CD4-positive, alpha-beta memory T cell (primary cell): ENCODE measurements at regions not wholly inside any gene's neighbourhood (a gene's known extent, or its start where the extent isn't known, plus 50 kb on each side); places are given as distances from the start of the nearest gene placed in this dataset.
"Not testable (repeated sequence)": the region's sequence is repeated elsewhere in the genome, so short reads cannot be mapped to it uniquely, and the experiment has no call there.

Experiments
- CTCF ChIA-PET: fragments of 350-600 bp; sonication (Branson Sonifier 250); formaldehyde crosslinking; loops from one replicate; lab custom pipeline; 2021; ENCODE audit warnings: inconsistent platforms; ENCODE audit not compliant: partially characterized antibody; lab: Charles Lee
- POLR2A ChIA-PET: fragments of 350-600 bp; sonication (Branson Sonifier 250); formaldehyde crosslinking; loops from one replicate; lab custom pipeline; 2021; ENCODE audit not compliant: partially characterized antibody; lab: Charles Lee
- DNase-seq, 5 donors: peaks; one replicate each; pipeline versions ENCODE4 v3.0.0 to v3.0.0-alpha.2; 2020 to 2022; ENCODE audit warnings: mixed read lengths in 1 of 5
- H3K27ac ChIP-seq: one replicate; pipeline ENCODE4 v1.7.0; 2013; ENCODE audit warnings: low read depth, low read length
- H3K27me3 ChIP-seq: 2 replicates; pipeline ENCODE4 v1.7.0; 2013; ENCODE audit warnings: mild to moderate bottlenecking, low read length, moderate library complexity; ENCODE audit not compliant: insufficient read depth
- H3K36me3 ChIP-seq: 2 replicates; pipeline ENCODE4 v1.7.0; 2013; ENCODE audit warnings: mild to moderate bottlenecking, low read length, moderate library complexity; ENCODE audit not compliant: insufficient read depth
- H3K4me1 ChIP-seq: 2 replicates; pipeline ENCODE4 v1.7.0; 2013; ENCODE audit warnings: mild to moderate bottlenecking, low read length, moderate library complexity; ENCODE audit not compliant: insufficient read depth
- H3K4me3 ChIP-seq, 2 donors: one replicate each; pipeline ENCODE4 v1.7.0; 2013; ENCODE audit warnings: low read length in 2 of 2, mild to moderate bottlenecking in 1 of 2
- H3K9me3 ChIP-seq, 2 donors: one replicate each; pipeline ENCODE4 v1.7.0; 2013; ENCODE audit warnings: low read length in 2 of 2, control low read depth in 1 of 2; ENCODE audit not compliant: control insufficient read depth in 1 of 2
- H3K27ac Mint-ChIP-seq, 7 donors: one replicate each; pipeline ENCODE4 v1.8.0; 2020 to 2021; ENCODE audit warnings: mixed read lengths in 7 of 7, mild to moderate bottlenecking in 6 of 7, inconsistent platforms in 3 of 7, moderate library complexity in 3 of 7
- H3K27me3 Mint-ChIP-seq, 2 donors: one replicate each; pipeline ENCODE4 v1.8.0; 2020 to 2021; ENCODE audit warnings: mixed read lengths in 2 of 2
- H3K36me3 Mint-ChIP-seq, 2 donors: one replicate each; pipeline ENCODE4 v1.8.0; 2020 to 2021; ENCODE audit warnings: mixed read lengths in 2 of 2, inconsistent platforms in 1 of 2, mild to moderate bottlenecking in 1 of 2
- H3K4me1 Mint-ChIP-seq, 4 donors: one replicate each; pipeline ENCODE4 v1.8.0; 2020 to 2021; ENCODE audit warnings: mixed read lengths in 4 of 4, mild to moderate bottlenecking in 1 of 4
- H3K4me3 Mint-ChIP-seq, 8 donors: one replicate each; pipeline ENCODE4 v1.8.0; 2020 to 2021; ENCODE audit warnings: mixed read lengths in 8 of 8, mild to moderate bottlenecking in 7 of 8, moderate library complexity in 6 of 8, inconsistent platforms in 3 of 8
- H3K9me3 Mint-ChIP-seq, 8 donors: one replicate each; pipeline ENCODE4 v1.8.0; 2020 to 2021; ENCODE audit warnings: mixed read lengths in 8 of 8, mild to moderate bottlenecking in 5 of 8, inconsistent platforms in 3 of 8, moderate library complexity in 1 of 8
- intact Hi-C: fragments of 100-400 bp; cut with micrococcal nuclease; formaldehyde crosslinking; loops from one replicate; pipeline ENCODE4 v1.15.1; 2023

DNA sequence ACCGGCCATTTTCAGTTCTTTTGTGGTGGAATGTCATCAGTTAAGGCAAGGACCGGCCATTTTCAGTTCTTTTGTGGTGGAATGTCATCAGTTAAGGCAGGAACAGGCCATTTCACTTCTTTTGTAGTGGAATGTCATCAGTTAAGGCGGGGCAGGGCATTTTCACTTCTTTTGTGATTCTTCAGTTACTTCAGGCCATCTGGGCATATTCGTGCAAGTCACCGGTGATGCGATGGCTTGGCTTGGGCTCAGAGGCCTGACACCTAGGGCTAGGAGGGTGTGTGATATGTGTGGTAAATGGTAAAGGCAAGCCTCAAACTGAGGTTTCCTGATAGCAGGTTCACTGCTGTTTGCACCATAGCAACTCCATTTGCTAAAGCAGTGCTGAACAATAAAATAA lies 293.2 kb upstream of the SEMA6A start:
- H3K27me3 ChIP-seq, H3K4me1 ChIP-seq, H3K4me3 ChIP-seq, H3K36me3 Mint-ChIP-seq, DNase-seq, H3K27ac Mint-ChIP-seq, H3K27me3 Mint-ChIP-seq, intact Hi-C loops, POLR2A ChIA-PET, CTCF ChIA-PET, H3K4me3 Mint-ChIP-seq, H3K36me3 ChIP-seq, H3K9me3 ChIP-seq, H3K4me1 Mint-ChIP-seq, H3K27ac ChIP-seq, H3K9me3 Mint-ChIP-seq: not testable (repeated sequence)

DNA sequence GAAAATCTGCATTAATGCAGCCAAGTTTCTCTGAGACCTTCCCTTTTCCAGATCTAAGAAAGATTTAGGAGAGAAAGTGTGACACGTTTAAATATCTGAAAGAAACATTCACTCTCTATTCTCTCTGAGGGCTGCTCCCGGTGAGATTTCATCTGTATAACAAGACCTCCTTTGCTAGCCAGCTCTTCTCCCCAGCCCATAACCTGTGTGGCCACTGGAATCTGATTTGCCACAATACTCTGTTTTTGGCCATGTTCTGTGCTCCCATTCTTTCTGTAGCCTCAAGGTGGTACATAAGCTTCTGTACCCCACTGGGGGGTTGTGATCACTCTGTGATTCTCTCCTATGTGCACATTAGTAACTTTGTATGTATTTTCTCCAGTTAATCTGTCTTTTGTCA lies 291.0 kb upstream of the SEMA6A start:
- Mint-ChIP-seq H3K4me3 (no peak overlapping the region), H3K27ac (no peak overlapping the region), H3K4me1 (no peaks in the 10 kb centered on the region), H3K36me3 (no peaks in the 10 kb centered on the region), H3K9me3 (peaks cover 0 to 9% (median 0%) of the 10 kb centered on the region in 8 donors), H3K27me3 (peaks cover 0 to 2% of the 10 kb centered on the region in 2 donors)
- no peak for DNase-seq
- POLR2A ChIA-PET, result no interaction called here
- no peak overlapping the region for H3K27ac ChIP-seq
- intact Hi-C loops, result no loop called here
- H3K9me3 ChIP-seq, result no peaks in the 10 kb centered on the region
- H3K27me3 ChIP-seq, result no peaks in the 10 kb centered on the region
- H3K4me1 ChIP-seq, result no peaks in the 10 kb centered on the region
- no peak overlapping the region for H3K4me3 ChIP-seq
- H3K36me3 ChIP-seq, result no peaks in the 10 kb centered on the region
- CTCF ChIA-PET, result no interaction called here

DNA sequence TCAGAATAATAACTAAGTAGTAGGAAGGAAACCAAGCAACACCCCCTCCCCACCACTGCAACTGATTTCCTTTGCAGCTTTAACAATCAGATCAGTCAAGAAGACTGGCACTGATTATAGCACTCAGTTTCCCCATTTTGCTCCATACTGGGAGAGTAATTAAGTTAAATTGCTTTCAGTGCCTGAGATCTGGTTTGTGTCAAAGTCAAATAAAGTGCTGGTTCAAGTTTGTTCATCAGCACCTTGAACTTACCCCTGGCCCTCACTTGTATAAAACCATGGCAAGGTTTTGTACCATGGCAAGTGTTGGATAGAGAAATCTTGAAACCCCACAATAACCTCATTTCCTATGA lies 290.2 kb upstream of the SEMA6A start:
- H3K9me3 ChIP-seq, result no peaks in the 10 kb centered on the region
- ChIA-PET CTCF (no interaction called here), POLR2A (no interaction called here)
- no peaks in the 10 kb centered on the region for H3K36me3 ChIP-seq
- H3K4me1 ChIP-seq, result no peaks in the 10 kb centered on the region
- no peaks in the 10 kb centered on the region for H3K4me1 Mint-ChIP-seq
- H3K27me3 ChIP-seq, result no peaks in the 10 kb centered on the region
- DNase-seq, result no peak
- H3K9me3 Mint-ChIP-seq, result peaks cover 0 to 9% (median 0%) of the 10 kb centered on the region in 8 donors
- H3K4me3 Mint-ChIP-seq, result no peak overlapping the region
- peaks cover 0 to 2% of the 10 kb centered on the region in 2 donors for H3K27me3 Mint-ChIP-seq
- H3K27ac ChIP-seq, result no peak overlapping the region
- intact Hi-C loops, result no loop called here
- H3K27ac Mint-ChIP-seq, result no peak overlapping the region
- H3K36me3 Mint-ChIP-seq, result no peaks in the 10 kb centered on the region
- H3K4me3 ChIP-seq, result no peak overlapping the region

DNA sequence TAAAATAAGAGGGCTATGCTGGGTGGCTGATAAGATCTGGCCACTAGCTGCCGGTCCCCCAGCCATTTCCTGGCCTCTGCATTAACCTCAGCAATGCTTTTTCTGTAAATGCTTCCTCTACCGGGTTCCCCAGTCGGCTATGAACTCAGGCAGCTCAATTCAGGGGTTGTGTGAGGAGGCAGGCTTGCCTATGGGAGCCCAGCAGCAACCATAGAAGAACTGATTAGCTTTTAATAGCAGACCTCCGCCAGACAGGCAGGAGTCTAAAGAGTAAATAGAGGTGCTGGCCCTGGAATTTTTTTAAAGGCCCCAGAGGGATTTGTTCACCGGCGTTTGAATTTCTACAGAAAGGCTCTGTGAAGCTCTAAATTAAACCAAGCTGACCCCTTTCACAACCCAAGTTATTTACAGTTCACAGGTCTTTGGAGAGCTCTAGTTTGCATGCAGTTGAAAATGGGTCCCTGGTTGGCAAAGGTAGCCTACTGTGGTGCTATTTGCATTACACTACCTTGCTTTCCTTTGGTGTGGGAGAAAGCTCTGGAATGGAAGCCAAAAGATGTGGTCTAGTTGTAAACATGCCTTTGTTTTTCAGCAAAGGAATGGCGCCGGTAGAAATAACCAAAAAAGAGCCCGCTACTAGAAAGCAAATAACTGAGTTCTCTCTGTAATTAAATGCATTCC lies 289.7 kb upstream of the SEMA6A start:
- Mint-ChIP-seq H3K27me3 (peaks cover 0 to 2% of the 10 kb centered on the region in 2 donors), H3K4me1 (no peaks in the 10 kb centered on the region), H3K4me3 (no peak overlapping the region), H3K9me3 (peaks cover 0 to 5% (median 0%) of the 10 kb centered on the region in 8 donors), H3K36me3 (no peaks in the 10 kb centered on the region), H3K27ac (no peak overlapping the region)
- Histone ChIP-seq H3K27me3 (no peaks in the 10 kb centered on the region), H3K4me3 (no peak overlapping the region), H3K36me3 (no peaks in the 10 kb centered on the region), H3K27ac (no peak overlapping the region), H3K9me3 (no peaks in the 10 kb centered on the region), H3K4me1 (no peaks in the 10 kb centered on the region)
- intact Hi-C loops, result no loop called here
- ChIA-PET POLR2A (no interaction called here), CTCF (no interaction called here)
- DNase-seq, result no peak

DNA sequence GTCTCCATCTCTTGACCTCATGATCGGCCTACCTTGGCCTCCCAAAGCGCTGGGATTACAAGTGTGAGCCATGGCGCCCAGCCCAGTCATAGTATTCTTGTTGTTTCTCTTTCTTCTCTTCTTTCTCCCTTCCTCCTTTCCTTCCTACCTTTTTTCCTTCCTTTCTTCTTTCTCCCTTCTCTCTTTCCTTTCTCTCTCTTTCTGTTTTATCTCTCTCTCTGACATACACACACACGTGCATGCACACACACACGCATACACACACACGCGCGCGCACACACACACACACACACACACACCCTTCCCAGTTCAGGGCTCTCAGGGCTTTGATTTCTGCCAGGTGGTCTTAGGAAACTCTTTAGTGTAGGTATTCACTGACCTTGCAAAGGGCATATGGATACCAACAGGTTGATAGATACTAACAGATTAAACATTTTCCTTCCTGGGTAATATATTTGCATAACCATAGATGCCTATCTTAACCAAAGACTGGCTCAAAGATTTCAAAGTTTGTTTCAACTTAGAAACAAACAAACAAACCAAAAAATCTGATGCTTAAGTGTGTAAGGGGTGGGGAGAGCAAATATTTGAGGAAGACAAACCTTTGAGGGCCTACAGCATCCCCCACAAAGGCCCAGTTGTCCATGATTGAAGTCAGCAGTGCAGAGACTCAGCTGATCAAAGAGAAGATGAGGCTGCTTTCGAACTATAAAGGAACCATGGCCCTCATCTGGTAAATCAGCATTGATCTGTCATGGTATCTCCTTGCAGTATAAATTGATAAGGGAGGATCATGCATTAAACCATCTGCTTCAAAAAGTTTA lies 288.2 kb upstream of the SEMA6A start:
- Histone ChIP-seq H3K4me3 (no peak overlapping the region), H3K4me1 (no peaks in the 10 kb centered on the region), H3K27me3 (no peaks in the 10 kb centered on the region), H3K27ac (no peak overlapping the region), H3K36me3 (no peaks in the 10 kb centered on the region), H3K9me3 (no peaks in the 10 kb centered on the region)
- Mint-ChIP-seq H3K36me3 (no peaks in the 10 kb centered on the region), H3K27ac (peak overlapping the region in 1 of 7 donors; percentile 48), H3K4me1 (no peaks in the 10 kb centered on the region), H3K4me3 (no peak overlapping the region), H3K9me3 (peaks cover 0 to 5% (median 0%) of the 10 kb centered on the region in 8 donors), H3K27me3 (peaks cover 0 to 2% of the 10 kb centered on the region in 2 donors)
- no peak for DNase-seq
- ChIA-PET CTCF (no interaction called here), POLR2A (no interaction called here)
- intact Hi-C loops, result no loop called here

DNA sequence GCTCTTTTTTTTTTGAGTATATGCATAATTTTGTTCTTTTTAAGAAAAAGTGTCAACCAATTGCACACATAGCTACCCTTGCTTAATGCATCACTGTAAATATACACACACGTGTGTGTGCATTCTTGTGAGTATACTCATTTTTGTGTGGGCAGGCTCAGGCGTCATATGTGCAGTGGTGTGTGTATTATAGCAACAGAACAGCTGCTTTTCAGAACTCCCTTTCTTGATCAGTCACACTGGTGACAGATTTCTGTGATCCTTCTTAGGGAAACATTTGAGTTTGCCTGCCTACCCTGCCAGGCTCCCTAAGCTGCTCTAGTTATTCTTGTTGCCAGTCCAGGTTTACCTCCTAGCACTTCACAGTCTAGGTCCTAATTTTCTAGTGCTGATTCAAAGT lies 287.0 kb upstream of the SEMA6A start:
- ChIA-PET CTCF (no interaction called here), POLR2A (no interaction called here)
- Histone ChIP-seq H3K4me1 (no peaks in the 10 kb centered on the region), H3K27ac (no peak overlapping the region), H3K4me3 (no peak overlapping the region), H3K27me3 (no peaks in the 10 kb centered on the region), H3K36me3 (no peaks in the 10 kb centered on the region), H3K9me3 (no peaks in the 10 kb centered on the region)
- no peak for DNase-seq
- no peak overlapping the region for H3K4me3 Mint-ChIP-seq
- peaks cover 0 to 2% of the 10 kb centered on the region in 2 donors for H3K27me3 Mint-ChIP-seq
- H3K4me1 Mint-ChIP-seq, result no peaks in the 10 kb centered on the region
- H3K9me3 Mint-ChIP-seq, result peaks cover 0 to 5% (median 0%) of the 10 kb centered on the region in 8 donors
- H3K36me3 Mint-ChIP-seq, result no peaks in the 10 kb centered on the region
- intact Hi-C loops, result no loop called here
- H3K27ac Mint-ChIP-seq, result no peak overlapping the region

DNA sequence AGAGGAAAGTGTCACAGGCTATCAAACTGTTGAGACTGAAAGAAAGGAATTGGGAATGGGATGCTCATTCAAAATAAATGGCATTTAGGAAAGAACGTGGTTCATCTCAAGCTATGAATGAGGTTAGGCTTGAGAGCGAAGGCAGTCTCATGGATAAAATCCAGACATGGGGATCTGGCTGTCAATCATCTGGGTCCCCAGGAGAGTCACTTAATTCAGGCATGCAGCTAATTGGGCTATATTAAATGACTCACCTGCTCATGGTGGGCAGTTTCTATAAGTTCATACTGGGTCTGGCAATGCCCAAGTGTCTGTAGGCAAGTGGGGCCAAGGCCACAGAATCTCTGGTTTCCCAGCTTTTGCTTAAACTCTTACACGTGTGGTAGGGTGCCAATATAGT lies 286.5 kb upstream of the SEMA6A start:
- H3K9me3 Mint-ChIP-seq, result peaks cover 0 to 5% (median 0%) of the 10 kb centered on the region in 8 donors
- Histone ChIP-seq H3K27me3 (no peaks in the 10 kb centered on the region), H3K27ac (no peak overlapping the region), H3K9me3 (no peaks in the 10 kb centered on the region), H3K4me3 (no peak overlapping the region), H3K4me1 (no peaks in the 10 kb centered on the region), H3K36me3 (no peaks in the 10 kb centered on the region)
- no peaks in the 10 kb centered on the region for H3K4me1 Mint-ChIP-seq
- DNase-seq, result no peak
- POLR2A ChIA-PET, result no interaction called here
- H3K27ac Mint-ChIP-seq, result no peak overlapping the region
- CTCF ChIA-PET, result no interaction called here
- peaks cover 0 to 2% of the 10 kb centered on the region in 2 donors for H3K27me3 Mint-ChIP-seq
- H3K36me3 Mint-ChIP-seq, result no peaks in the 10 kb centered on the region
- intact Hi-C loops, result no loop called here
- no peak overlapping the region for H3K4me3 Mint-ChIP-seq
